ENCODE measurements at regions not wholly inside any gene's neighbourhood (a gene's known extent, or its start where the extent isn't known, plus 50 kb on each side); places are given as distances from the start of the nearest gene placed in this dataset.
"Not testable (repeated sequence)": the region's sequence is repeated elsewhere in the genome, so short reads cannot be mapped to it uniquely, and the experiment has no call there.

GRCh38 chr13:44024167-44024845, 144.6 kb downstream of the LACC1 start:
- no peak for ATAC-seq

- no peak for ATAC-seq
Observed at GRCh38 chr13:44024846-44025195, 145.1 kb downstream of the LACC1 start.

- no peak for ATAC-seq
Observed at GRCh38 chr13:44026194-44026593, 146.5 kb downstream of the LACC1 start.

- ATAC-seq, result no peak
Observed at GRCh38 chr13:44028734-44029133, 149.0 kb downstream of the LACC1 start.

GRCh38 chr13:44030615-44031014, 150.9 kb downstream of the LACC1 start:
- ATAC-seq, result no peak

- ATAC-seq, result no peak
Observed at GRCh38 chr13:44031555-44031954, 151.9 kb downstream of the LACC1 start.

- ATAC-seq, result peak; percentile 48
Observed at GRCh38 chr13:44032802-44033201, 153.1 kb downstream of the LACC1 start.

- ATAC-seq, result no peak
Observed at GRCh38 chr13:44035400-44035799, 155.7 kb downstream of the LACC1 start.

GRCh38 chr13:44040070-44040817, 160.5 kb downstream of the LACC1 start:
- no peak for ATAC-seq

GRCh38 chr13:44040818-44041100, 161.1 kb downstream of the LACC1 start:
- ATAC-seq, result no peak

GRCh38 chr13:44044547-44045179, 165.0 kb downstream of the LACC1 start:
- ATAC-seq, result no peak

GRCh38 chr13:44045180-44045562, 165.5 kb downstream of the LACC1 start:
- ATAC-seq, result no peak

- no peak for ATAC-seq
Observed at GRCh38 chr13:44046428-44046827, 166.7 kb downstream of the LACC1 start.

GRCh38 chr13:44048326-44048725, 168.6 kb downstream of the LACC1 start:
- ATAC-seq, result no peak

GRCh38 chr13:44049081-44049945, 169.6 kb downstream of the LACC1 start:
- no peak for ATAC-seq

GRCh38 chr13:44050450-44051063, 170.9 kb downstream of the LACC1 start:
- no peak for ATAC-seq

GRCh38 chr13:44051405-44051804, 171.7 kb downstream of the LACC1 start:
- ATAC-seq, result no peak

- no peak for ATAC-seq
Observed at GRCh38 chr13:44051918-44052675, 172.4 kb downstream of the LACC1 start.

- ATAC-seq, result no peak
Observed at GRCh38 chr13:44052780-44053184, 173.1 kb downstream of the LACC1 start.

- ATAC-seq, result no peak
Observed at GRCh38 chr13:44053208-44053607, 173.5 kb downstream of the LACC1 start.

GRCh38 chr13:44054525-44054924, 174.8 kb downstream of the LACC1 start:
- ATAC-seq, result no peak

GRCh38 chr13:44055681-44056080, 176.0 kb downstream of the LACC1 start:
- not testable (repeated sequence) for ATAC-seq
